ENCODE measurements at regions not wholly inside any gene's neighbourhood (a gene's known extent, or its start where the extent isn't known, plus 50 kb on each side); places are given as distances from the start of the nearest gene placed in this dataset.

GRCh38 chr22:48808038-48808960 lies 1019.4 kb downstream of the BRD1 start:
- TF ChIP-seq, protein P1, sequence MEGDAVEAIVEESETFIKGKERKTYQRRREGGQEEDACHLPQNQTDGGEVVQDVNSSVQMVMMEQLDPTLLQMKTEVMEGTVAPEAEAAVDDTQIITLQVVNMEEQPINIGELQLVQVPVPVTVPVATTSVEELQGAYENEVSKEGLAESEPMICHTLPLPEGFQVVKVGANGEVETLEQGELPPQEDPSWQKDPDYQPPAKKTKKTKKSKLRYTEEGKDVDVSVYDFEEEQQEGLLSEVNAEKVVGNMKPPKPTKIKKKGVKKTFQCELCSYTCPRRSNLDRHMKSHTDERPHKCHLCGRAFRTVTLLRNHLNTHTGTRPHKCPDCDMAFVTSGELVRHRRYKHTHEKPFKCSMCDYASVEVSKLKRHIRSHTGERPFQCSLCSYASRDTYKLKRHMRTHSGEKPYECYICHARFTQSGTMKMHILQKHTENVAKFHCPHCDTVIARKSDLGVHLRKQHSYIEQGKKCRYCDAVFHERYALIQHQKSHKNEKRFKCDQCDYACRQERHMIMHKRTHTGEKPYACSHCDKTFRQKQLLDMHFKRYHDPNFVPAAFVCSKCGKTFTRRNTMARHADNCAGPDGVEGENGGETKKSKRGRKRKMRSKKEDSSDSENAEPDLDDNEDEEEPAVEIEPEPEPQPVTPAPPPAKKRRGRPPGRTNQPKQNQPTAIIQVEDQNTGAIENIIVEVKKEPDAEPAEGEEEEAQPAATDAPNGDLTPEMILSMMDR (IDR thresholded peaks at IDR 0.05), result no peak
- no peak for TF ChIP-seq EZH2 (IDR thresholded peaks at IDR 0.05; ENCODE audit: borderline replicate concordance, insufficient read depth, low read depth, low read length, poor library complexity, severe bottlenecking)
